ENCODE measurements at regions not wholly inside any gene's neighbourhood (a gene's known extent, or its start where the extent isn't known, plus 50 kb on each side); places are given as distances from the start of the nearest gene placed in this dataset.

- H3K4me3 ChIP-seq (ENCODE audit: low read depth, low read length): no peak overlapping the region
- TF ChIP-seq CTCF (IDR thresholded peaks at IDR 0.05; ENCODE audit: borderline replicate concordance, insufficient read depth, low read depth, low read length): no peak
Measured at GRCh38 chr22:48431014-48431413, 1396.7 kb downstream of the BRD1 start.

GRCh38 chr22:48429446-48430020 lies 1398.1 kb downstream of the BRD1 start:
- H3K4me3 ChIP-seq (ENCODE audit: low read depth, low read length): no peak overlapping the region

GRCh38 chr22:48428631-48429371 lies 1398.9 kb downstream of the BRD1 start:
- no peak overlapping the region for H3K4me3 ChIP-seq (ENCODE audit: low read depth, low read length)
- no peak for TF ChIP-seq CTCF (IDR thresholded peaks at IDR 0.05; ENCODE audit: borderline replicate concordance, insufficient read depth, low read depth, low read length)

More at GRCh38 chr22:48429446-48430020, 1398.1 kb downstream of the BRD1 start:
- TF ChIP-seq CTCF (IDR thresholded peaks at IDR 0.05; ENCODE audit: borderline replicate concordance, insufficient read depth, low read depth, low read length): no peak

- TF ChIP-seq CTCF (IDR thresholded peaks at IDR 0.05; ENCODE audit: borderline replicate concordance, insufficient read depth, low read depth, low read length): no peak
Measured at GRCh38 chr22:48427731-48428211, 1399.9 kb downstream of the BRD1 start.

GRCh38 chr22:48426466-48427380 lies 1401.0 kb downstream of the BRD1 start:
- no peak overlapping the region for H3K4me3 ChIP-seq (ENCODE audit: low read depth, low read length)
- no peak for TF ChIP-seq CTCF (IDR thresholded peaks at IDR 0.05; ENCODE audit: borderline replicate concordance, insufficient read depth, low read depth, low read length)

More at GRCh38 chr22:48427731-48428211, 1399.9 kb downstream of the BRD1 start:
- no peak overlapping the region for H3K4me3 ChIP-seq (ENCODE audit: low read depth, low read length)

GRCh38 chr22:48425641-48426040 lies 1402.0 kb downstream of the BRD1 start:
- TF ChIP-seq CTCF (IDR thresholded peaks at IDR 0.05; ENCODE audit: borderline replicate concordance, insufficient read depth, low read depth, low read length): no peak
- H3K4me3 ChIP-seq (ENCODE audit: low read depth, low read length): no peak overlapping the region
